Kidney (tissue), 13 donors: ENCODE measurements at regions not wholly inside any gene's neighbourhood (a gene's known extent, or its start where the extent isn't known, plus 50 kb on each side); places are given as distances from the start of the nearest gene placed in this dataset.
A peak's percentile ranks its signal among the peaks of the same experiment; 100 is the strongest.

ENCODE experiments used
- DNase-seq, 5 donors: peaks; one replicate each; pipeline ENCODE4 v3.0.0-alpha.2; 2013 to 2020
- FAIRE-seq: peaks from 2 replicates; lab custom pipeline; 2012; peaks lifted over from hg19 to GRCh38; lab: Jason Lieb, UNC
- H3K27ac ChIP-seq, 2 donors: one replicate each; pipeline ENCODE4 v1.7.0; 2013; ENCODE audit warnings: low read depth in 2 of 2, low read length in 2 of 2, inconsistent platforms in 1 of 2
- H3K27me3 ChIP-seq: one replicate; pipeline ENCODE4 v1.7.1; 2013; ENCODE audit warnings: low read length, inconsistent platforms; ENCODE audit not compliant: control insufficient read depth, insufficient read depth
- H3K36me3 ChIP-seq, 3 donors: one replicate each; pipeline versions ENCODE4 v1.7.0 to v1.7.1; 2013; ENCODE audit warnings: low read length in 3 of 3, control low read depth in 1 of 3, inconsistent platforms in 1 of 3; ENCODE audit not compliant: insufficient read depth in 3 of 3, control insufficient read depth in 2 of 3
- H3K4me1 ChIP-seq, 3 donors: one replicate each; pipeline versions ENCODE4 v1.7.0 to v1.7.1; 2013; ENCODE audit warnings: low read length in 3 of 3, inconsistent platforms in 1 of 3, low read depth in 1 of 3; ENCODE audit not compliant: control insufficient read depth in 2 of 3, insufficient read depth in 2 of 3
- H3K4me3 ChIP-seq, 3 donors: one replicate each; pipeline versions ENCODE4 v1.7.0 to v1.8.1; 2013; ENCODE audit warnings: low read length in 3 of 3, control low read depth in 1 of 3, inconsistent platforms in 1 of 3
- H3K9ac ChIP-seq, 3 donors: one replicate each; pipeline versions ENCODE4 v1.7.0 to v1.7.1; 2013; ENCODE audit warnings: low read length in 3 of 3, control low read depth in 1 of 3, inconsistent platforms in 1 of 3
- H3K9me3 ChIP-seq, 3 donors: one replicate each; pipeline versions ENCODE4 v1.7.0 to v1.7.1; 2013; ENCODE audit warnings: low read length in 3 of 3, control low read depth in 1 of 3, inconsistent platforms in 1 of 3; ENCODE audit not compliant: control insufficient read depth in 2 of 3, insufficient read depth in 1 of 3
- intact Hi-C: fragments of 100-400 bp; cut with DNase I; formaldehyde crosslinking; loops from one replicate; pipeline ENCODE4 v1.11.1; 2022
- TF ChIP-seq, protein P1 (sequence below): IDR thresholded peaks from 3 replicates; pipeline ENCODE4 v1.5.1; 2012; ENCODE audit warnings: mild to moderate bottlenecking, moderate library complexity, borderline replicate concordance; ENCODE audit not compliant: insufficient read depth; ENCODE audit errors: extremely low read depth
- donor health status: control.
- donor health status: control.
- donor health status: control.
- donor health status: control.
- donor health status: control.
- donor health status: DM: yes; HTN: yes; CAD: no.
- donor health status: Normal renal cell carcinoma (clear cell type).

GRCh38 chr2:155377931-155378444, 679.5 kb downstream of the KCNJ3 start:
- TF ChIP-seq, protein P1, sequence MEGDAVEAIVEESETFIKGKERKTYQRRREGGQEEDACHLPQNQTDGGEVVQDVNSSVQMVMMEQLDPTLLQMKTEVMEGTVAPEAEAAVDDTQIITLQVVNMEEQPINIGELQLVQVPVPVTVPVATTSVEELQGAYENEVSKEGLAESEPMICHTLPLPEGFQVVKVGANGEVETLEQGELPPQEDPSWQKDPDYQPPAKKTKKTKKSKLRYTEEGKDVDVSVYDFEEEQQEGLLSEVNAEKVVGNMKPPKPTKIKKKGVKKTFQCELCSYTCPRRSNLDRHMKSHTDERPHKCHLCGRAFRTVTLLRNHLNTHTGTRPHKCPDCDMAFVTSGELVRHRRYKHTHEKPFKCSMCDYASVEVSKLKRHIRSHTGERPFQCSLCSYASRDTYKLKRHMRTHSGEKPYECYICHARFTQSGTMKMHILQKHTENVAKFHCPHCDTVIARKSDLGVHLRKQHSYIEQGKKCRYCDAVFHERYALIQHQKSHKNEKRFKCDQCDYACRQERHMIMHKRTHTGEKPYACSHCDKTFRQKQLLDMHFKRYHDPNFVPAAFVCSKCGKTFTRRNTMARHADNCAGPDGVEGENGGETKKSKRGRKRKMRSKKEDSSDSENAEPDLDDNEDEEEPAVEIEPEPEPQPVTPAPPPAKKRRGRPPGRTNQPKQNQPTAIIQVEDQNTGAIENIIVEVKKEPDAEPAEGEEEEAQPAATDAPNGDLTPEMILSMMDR = no peak
- no peak for FAIRE-seq
- no peak overlapping the region for H3K27ac ChIP-seq
- H3K4me1 ChIP-seq = no peaks in the 10 kb centered on the region
- DNase-seq = no peak
- no peaks in the 10 kb centered on the region for H3K36me3 ChIP-seq
- no peak overlapping the region for H3K4me3 ChIP-seq
- H3K27me3 ChIP-seq = no peaks in the 10 kb centered on the region
- intact Hi-C loops = no loop called here
- no peaks in the 10 kb centered on the region for H3K9me3 ChIP-seq
- no peak overlapping the region for H3K9ac ChIP-seq

DNA sequence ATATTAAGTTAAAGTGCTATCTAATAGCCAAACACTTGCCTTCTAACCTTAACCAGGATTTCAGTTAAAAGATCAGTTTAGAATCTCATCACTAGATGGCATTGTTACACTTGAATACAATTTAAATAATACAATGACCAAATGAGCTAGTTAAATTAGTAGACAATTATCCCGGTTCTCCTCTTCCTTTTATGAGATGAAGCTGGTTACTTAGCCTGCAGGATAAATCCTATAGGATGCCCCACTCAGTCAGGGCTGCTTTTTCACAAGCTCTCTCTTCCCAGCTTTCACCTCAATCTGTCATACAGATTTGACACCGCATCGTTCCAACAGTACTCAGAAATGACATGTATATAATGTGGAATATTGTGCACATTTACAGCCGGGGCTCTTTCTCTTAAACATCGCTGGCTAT, 678.8 kb downstream of the KCNJ3 start:
- H3K36me3 ChIP-seq = no peaks in the 10 kb centered on the region
- H3K4me3 ChIP-seq = no peak overlapping the region
- peak; percentile 68 for FAIRE-seq
- H3K9ac ChIP-seq = no peak overlapping the region
- H3K27ac ChIP-seq = no peak overlapping the region
- no peaks in the 10 kb centered on the region for H3K27me3 ChIP-seq
- intact Hi-C loops = no loop called here
- no peaks in the 10 kb centered on the region for H3K4me1 ChIP-seq
- TF ChIP-seq, protein P1 = peak; percentile 36
- no peaks in the 10 kb centered on the region for H3K9me3 ChIP-seq
- peak in 2 of 5 donors; percentile 29 to 47 for DNase-seq

- FAIRE-seq = peak; percentile 83
- H3K36me3 ChIP-seq = no peaks in the 10 kb centered on the region
- DNase-seq = peak in 2 of 5 donors; percentile 36 to 41
- no peak overlapping the region for H3K9ac ChIP-seq
- TF ChIP-seq, protein P1 = no peak
- H3K4me3 ChIP-seq = no peak overlapping the region
- H3K27ac ChIP-seq = no peak overlapping the region
- no peaks in the 10 kb centered on the region for H3K27me3 ChIP-seq
- intact Hi-C loops = no loop called here
- no peaks in the 10 kb centered on the region for H3K4me1 ChIP-seq
- H3K9me3 ChIP-seq = no peaks in the 10 kb centered on the region
Measured at GRCh38 chr2:155372969-155373368, 674.5 kb downstream of the KCNJ3 start.

- TF ChIP-seq, protein P1 = no peak
- Histone ChIP-seq H3K27ac (no peak overlapping the region), H3K27me3 (no peaks in the 10 kb centered on the region), H3K9ac (no peak overlapping the region), H3K36me3 (no peaks in the 10 kb centered on the region), H3K4me3 (no peak overlapping the region), H3K9me3 (no peaks in the 10 kb centered on the region), H3K4me1 (no peaks in the 10 kb centered on the region)
- peak in 1 of 5 donors; percentile 19 for DNase-seq
- intact Hi-C loops = no loop called here
- no peak for FAIRE-seq
Measured at GRCh38 chr2:155368934-155369333, 670.4 kb downstream of the KCNJ3 start.
